H1 (cell line): ENCODE measurements at regions not wholly inside any gene's neighbourhood (a gene's known extent, or its start where the extent isn't known, plus 50 kb on each side); places are given as distances from the start of the nearest gene placed in this dataset.

Experiments
- CTCF ChIA-PET: fragments of 300-600 bp; sonication (Branson Sonifier 250); formaldehyde crosslinking; loops from one replicate; lab custom pipeline; 2021; ENCODE audit not compliant: partially characterized antibody; lab: Charles Lee
- POLR2A ChIA-PET: fragments of 300-600 bp; sonication (Branson Sonifier 250); formaldehyde crosslinking; loops from one replicate; lab custom pipeline; 2021; ENCODE audit warnings: inconsistent platforms; ENCODE audit not compliant: partially characterized antibody; lab: Charles Lee
- DNase-seq, 2 experiments: peaks; one replicate each; pipeline versions ENCODE4 v3.0.0 to v3.0.0-alpha.2; 2010 to 2022; ENCODE audit warnings: low spot score in 2 of 2, low read depth in 1 of 2, mixed read lengths in 1 of 2
- FAIRE-seq: peaks from 2 replicates; lab custom pipeline; 2011; peaks lifted over from hg19 to GRCh38; lab: Jason Lieb, UNC
- H2AFZ ChIP-seq: 2 replicates; pipeline ENCODE4 v1.8.1; 2012; ENCODE audit warnings: low read length, inconsistent platforms
- H2AK5ac ChIP-seq: 2 replicates; pipeline ENCODE4 v1.6.1; 2013; ENCODE audit warnings: low read depth, low read length
- H2BK120ac ChIP-seq: replicated peaks from 2 replicates; pipeline ENCODE3; 2013; ENCODE audit warnings: low read depth, low read length, inconsistent platforms
- H2BK12ac ChIP-seq: 2 replicates; pipeline ENCODE4 v1.6.1; 2013; ENCODE audit warnings: low read depth, low read length
- H2BK15ac ChIP-seq: 2 replicates; pipeline ENCODE4 v1.6.1; 2013; ENCODE audit warnings: low read length
- H2BK20ac ChIP-seq: 2 replicates; pipeline ENCODE4 v1.6.1; 2013; ENCODE audit warnings: low read length
- H2BK5ac ChIP-seq: 2 replicates; pipeline ENCODE4 v1.6.1; 2013; ENCODE audit warnings: low read depth, low read length
- H3K14ac ChIP-seq: 2 replicates; pipeline ENCODE4 v1.6.1; 2013; ENCODE audit warnings: inconsistent platforms; ENCODE audit not compliant: insufficient read length
- H3K18ac ChIP-seq: 2 replicates; pipeline ENCODE4 v1.6.1; 2013; ENCODE audit warnings: low read length; ENCODE audit errors: extremely low read depth
- H3K23ac ChIP-seq: 2 replicates; pipeline ENCODE4 v1.6.1; 2013; ENCODE audit warnings: inconsistent platforms; ENCODE audit not compliant: insufficient read length
- H3K23me2 ChIP-seq: 2 replicates; pipeline ENCODE4 v1.6.1; 2013; ENCODE audit warnings: low read depth, low read length
- H3K27ac ChIP-seq: 2 replicates; pipeline ENCODE4 v1.6.1; 2011; ENCODE audit warnings: low read depth, low read length, inconsistent platforms
- H3K27me3 ChIP-seq, 4 experiments: replicated peaks in 1 of 4; 1 replicate in 1 of 4; 2 replicates in 3 of 4; pipeline versions ENCODE4 v1.6.1 to v1.8.1; 2011 to 2013; ENCODE audit warnings: low read length in 3 of 4, mild to moderate bottlenecking in 3 of 4, inconsistent platforms in 2 of 4, mixed read lengths in 2 of 4, moderate library complexity in 1 of 4; ENCODE audit not compliant: control insufficient read depth in 3 of 4, insufficient read depth in 3 of 4; ENCODE audit errors: extremely low read depth in 1 of 4
- H3K36me3 ChIP-seq, 4 experiments: 2 replicates each; pipeline versions ENCODE4 v1.6.1 to v1.8.1; 2011 to 2013; ENCODE audit warnings: mild to moderate bottlenecking in 4 of 4, low read length in 3 of 4, moderate library complexity in 2 of 4, control low read depth in 1 of 4, inconsistent platforms in 1 of 4; ENCODE audit not compliant: insufficient read depth in 4 of 4, control insufficient read depth in 2 of 4
- H3K4ac ChIP-seq: replicated peaks from 2 replicates; pipeline ENCODE3; 2013; ENCODE audit warnings: low read length, low read depth, mixed read lengths, inconsistent platforms; ENCODE audit not compliant: insufficient read length
- H3K4me1 ChIP-seq, 4 experiments: replicated peaks in 1 of 4; 1 replicate in 1 of 4; 2 replicates in 3 of 4; pipeline versions ENCODE4 v1.6.1 to v1.8.1; 2011 to 2013; ENCODE audit warnings: low read length in 3 of 4, inconsistent platforms in 2 of 4, mixed read lengths in 1 of 4; ENCODE audit not compliant: insufficient read depth in 4 of 4, control insufficient read depth in 3 of 4
- H3K4me2 ChIP-seq, 2 experiments: 2 replicates each; pipeline versions ENCODE4 v1.6.1 to v1.8.1; 2011 to 2013; ENCODE audit warnings: low read depth in 2 of 2, low read length in 2 of 2, control low read depth in 1 of 2, inconsistent platforms in 1 of 2, mild to moderate bottlenecking in 1 of 2; ENCODE audit not compliant: insufficient read depth in 1 of 2
- H3K4me3 ChIP-seq, 4 experiments: fragments of 200-600, 300-600 bp in 1 of 4; sonication (generic), shearing (Covaris generic), sonication (Bioruptor Twin) in 1 of 4; 2 replicates each; pipeline versions ENCODE4 v1.5.1 to v1.8.1; 2011 to 2016; ENCODE audit warnings: low read length in 4 of 4, low read depth in 3 of 4, control low read depth in 2 of 4, inconsistent platforms in 2 of 4, mild to moderate bottlenecking in 2 of 4, mixed read lengths in 1 of 4, moderate library complexity in 1 of 4; ENCODE audit not compliant: insufficient read depth in 2 of 4; ENCODE audit errors: extremely low read depth in 1 of 4
- H3K56ac ChIP-seq: replicated peaks from 2 replicates; pipeline ENCODE3; 2013; ENCODE audit warnings: low read depth, mild to moderate bottlenecking, mixed read lengths, low read length, inconsistent platforms; ENCODE audit not compliant: insufficient read length
- H3K79me1 ChIP-seq: 2 replicates; pipeline ENCODE4 v1.6.1; 2013; ENCODE audit warnings: low read depth, low read length, control low read depth
- H3K79me2 ChIP-seq, 2 experiments: 2 replicates each; pipeline versions ENCODE4 v1.6.1 to v1.8.1; 2012 to 2013; ENCODE audit warnings: low read length in 2 of 2, mild to moderate bottlenecking in 2 of 2, inconsistent platforms in 1 of 2; ENCODE audit not compliant: insufficient read depth in 2 of 2, control insufficient read depth in 1 of 2
- H3K9ac ChIP-seq, 4 experiments: replicated peaks in 1 of 4; 1 replicate in 1 of 4; 2 replicates in 3 of 4; pipeline versions ENCODE4 v1.6.1 to v1.8.1; 2011 to 2013; ENCODE audit warnings: low read depth in 3 of 4, low read length in 3 of 4, control low read depth in 2 of 4, mild to moderate bottlenecking in 2 of 4, moderate library complexity in 2 of 4, inconsistent platforms in 1 of 4; ENCODE audit errors: extremely low read depth in 1 of 4
- H3K9me3 ChIP-seq, 2 experiments: 2 replicates each; pipeline versions ENCODE4 v1.6.1 to v1.8.1; 2012 to 2013; ENCODE audit warnings: mild to moderate bottlenecking in 2 of 2, moderate library complexity in 2 of 2, control low read depth in 1 of 2, inconsistent platforms in 1 of 2, low read depth in 1 of 2, low read length in 1 of 2, mixed read lengths in 1 of 2; ENCODE audit not compliant: insufficient read depth in 2 of 2
- H4K20me1 ChIP-seq, 2 experiments: replicated peaks in 1 of 2; 2 replicates each; pipeline versions ENCODE3 to v1.8.1; 2011 to 2013; ENCODE audit warnings: inconsistent platforms in 2 of 2, low read length in 2 of 2, mild to moderate bottlenecking in 1 of 2; ENCODE audit not compliant: insufficient read depth in 2 of 2, control insufficient read depth in 1 of 2
- H4K5ac ChIP-seq: 2 replicates; pipeline ENCODE4 v1.6.1; 2013; ENCODE audit warnings: low read length, low read depth, mixed read lengths, inconsistent platforms; ENCODE audit not compliant: insufficient read length
- H4K8ac ChIP-seq: 2 replicates; pipeline ENCODE4 v1.8.0; 2013; ENCODE audit warnings: mild to moderate bottlenecking, moderate library complexity, low read length, inconsistent platforms; ENCODE audit not compliant: insufficient read depth; ENCODE audit errors: extremely low read depth
- H4K91ac ChIP-seq: replicated peaks from 2 replicates; pipeline ENCODE3; 2013; ENCODE audit warnings: low read length, mixed read lengths, inconsistent platforms; ENCODE audit not compliant: insufficient read length
- BACH1 ChIP-seq: IDR thresholded peaks from 2 replicates; pipeline ENCODE4 v1.6.1; 2012; ENCODE audit warnings: low read length, improper control_type of control experiment
- CTBP2 ChIP-seq: IDR thresholded peaks from 2 replicates; pipeline ENCODE4 v1.7.0; 2011; ENCODE audit warnings: borderline replicate concordance, mild to moderate bottlenecking, moderate library complexity, mixed read lengths, low read length; ENCODE audit not compliant: insufficient read depth, insufficient read length
- HDAC2 ChIP-seq, 2 experiments: fragments of 300-600 bp in 1 of 2; sonication (generic) in 1 of 2; IDR thresholded peaks; 2 replicates each; pipeline ENCODE4 v1.6.1; 2011 to 2012; ENCODE audit warnings: low read depth in 2 of 2, low read length in 2 of 2, mild to moderate bottlenecking in 2 of 2, moderate library complexity in 2 of 2, borderline replicate concordance in 1 of 2, inconsistent platforms in 1 of 2
- HDAC6 ChIP-seq: IDR thresholded peaks from one replicate; pipeline ENCODE4 v1.7.1; 2012; ENCODE audit warnings: low read depth, mild to moderate bottlenecking, inconsistent platforms, low read length, moderate library complexity
- KDM1A ChIP-seq: fragments of 200-600, 300-600 bp; sonication (generic); IDR thresholded peaks from 2 replicates; pipeline ENCODE4 v1.7.1; 2016; ENCODE audit warnings: mild to moderate bottlenecking, low read length, borderline replicate concordance
- PHF8 ChIP-seq: fragments of 200-600 bp; sonication (generic); conservative IDR thresholded peaks from 2 replicates; pipeline ENCODE4 v1.7.1; 2012; ENCODE audit warnings: low read depth, mild to moderate bottlenecking, inconsistent platforms, low read length, moderate library complexity
- POLR2AphosphoS5 ChIP-seq: IDR thresholded peaks from 2 replicates; pipeline ENCODE4 v1.6.1; 2011; ENCODE audit warnings: low read depth, low read length
- RFX5 ChIP-seq: IDR thresholded peaks from 2 replicates; pipeline ENCODE4 v1.6.1; 2011; ENCODE audit warnings: low read depth, low read length, improper control_type of control experiment, borderline replicate concordance
- RNF2 ChIP-seq: fragments of 200-900, 300-1000 bp; sonication (generic); IDR thresholded peaks from 2 replicates; pipeline ENCODE4 v1.7.1; 2016; ENCODE audit warnings: borderline replicate concordance, low read depth, mild to moderate bottlenecking, antibody characterized with exemption, low read length; ENCODE audit not compliant: poor library complexity, severe bottlenecking; ENCODE audit errors: missing control alignments
- SP1 ChIP-seq: IDR thresholded peaks from 2 replicates; pipeline ENCODE4 v1.6.1; 2011; ENCODE audit warnings: low read depth, low read length
- TAF1 ChIP-seq: IDR thresholded peaks from 2 replicates; pipeline ENCODE4 v1.6.1; 2011; ENCODE audit warnings: mild to moderate bottlenecking, low read depth, low read length
- WGBS, 2 experiments: shearing (Covaris generic) in 1 of 2; methylation state at CpG; one replicate each; pipeline versions ENCODE4 v1.1.6 to v1.1.7; 2013 to 2015; ENCODE audit warnings: low lambda C conversion rate in 2 of 2, mixed read lengths in 2 of 2, inconsistent platforms in 1 of 2, low coverage in 1 of 2, missing lambda C conversion rate in 1 of 2; ENCODE audit not compliant: insufficient replicate concordance in 2 of 2, insufficient coverage in 1 of 2, insufficient read length in 1 of 2; ENCODE audit errors: extremely low coverage in 1 of 2, missing lambda C conversion rate in 1 of 2; 5-methylcytosine and 5-hydroxymethylcytosine counted together
- TF ChIP-seq, protein P1 (sequence below): IDR thresholded peaks from 2 replicates; pipeline ENCODE4 v1.6.1; 2012; ENCODE audit warnings: inconsistent platforms
- TF ChIP-seq, protein P2 (sequence below): IDR thresholded peaks from 2 replicates; pipeline ENCODE4 v1.6.1; 2012; ENCODE audit warnings: low read length, inconsistent platforms

DNA sequence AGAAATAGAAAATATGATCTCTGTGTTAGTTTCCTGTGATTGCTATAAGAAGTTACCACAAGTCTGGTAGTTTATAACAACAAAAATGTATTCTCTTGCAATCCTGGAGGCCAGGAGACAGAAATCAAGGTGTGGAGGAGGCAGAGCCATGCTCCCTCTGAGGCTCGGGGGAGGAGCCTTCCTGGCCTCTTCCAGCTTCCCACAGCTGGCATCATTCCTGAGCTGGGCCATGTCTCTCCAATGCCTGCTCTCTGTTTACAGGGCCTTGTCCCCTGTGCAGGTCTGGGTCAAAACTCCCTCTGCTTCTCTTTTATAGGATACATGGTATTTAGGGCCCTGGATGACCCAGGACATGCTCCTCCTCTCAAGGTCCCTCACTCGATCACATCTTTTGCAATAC lies 81.3 kb upstream of the RET start:
- no peak overlapping the region for H3K4me2 ChIP-seq
- H2BK15ac ChIP-seq, result no peak overlapping the region
- no peak overlapping the region for H3K27ac ChIP-seq
- H2AFZ ChIP-seq, result no peak overlapping the region
- H2BK5ac ChIP-seq, result no peak overlapping the region
- no peak overlapping the region for H2BK12ac ChIP-seq
- POLR2A ChIA-PET, result no interaction called here
- H3K9me3 ChIP-seq, result no peaks in the 10 kb centered on the region
- no peaks in the 10 kb centered on the region for H3K27me3 ChIP-seq
- no peaks in the 10 kb centered on the region for H3K23me2 ChIP-seq
- H3K56ac ChIP-seq, result no peak overlapping the region
- no peak overlapping the region for H3K23ac ChIP-seq
- no peaks in the 10 kb centered on the region for H3K36me3 ChIP-seq
- no peaks in the 10 kb centered on the region for H3K79me1 ChIP-seq
- FAIRE-seq (no peak), DNase-seq (peak in 1 of 2 experiments; percentile 35)
- no peak overlapping the region for H3K4ac ChIP-seq
- H3K79me2 ChIP-seq, result no peaks in the 10 kb centered on the region
- H3K4me1 ChIP-seq, result no peaks in the 10 kb centered on the region
- H4K8ac ChIP-seq, result no peak overlapping the region
- H4K5ac ChIP-seq, result no peak overlapping the region
- no peaks in the 10 kb centered on the region for H4K20me1 ChIP-seq
- no peak overlapping the region for H3K18ac ChIP-seq
- CTCF ChIA-PET, result no interaction called here
- 87% methylated on average over 2 of the region's 2 CpGs; no CpG with 5 or more reads in 1 of the 2 experiments for WGBS, 2 experiments
- no peak overlapping the region for H2AK5ac ChIP-seq
- no peak overlapping the region for H2BK20ac ChIP-seq
- H3K9ac ChIP-seq, result no peak overlapping the region
- H3K14ac ChIP-seq, result no peak overlapping the region
- H3K4me3 ChIP-seq, result no peak overlapping the region
- no peak overlapping the region for H2BK120ac ChIP-seq
- H4K91ac ChIP-seq, result no peak overlapping the region
- TF ChIP-seq KDM1A, result no peak
- TF ChIP-seq TAF1, result no peak
- no peak for TF ChIP-seq SP1
- TF ChIP-seq HDAC6, result no peak
- TF ChIP-seq, protein P1, sequence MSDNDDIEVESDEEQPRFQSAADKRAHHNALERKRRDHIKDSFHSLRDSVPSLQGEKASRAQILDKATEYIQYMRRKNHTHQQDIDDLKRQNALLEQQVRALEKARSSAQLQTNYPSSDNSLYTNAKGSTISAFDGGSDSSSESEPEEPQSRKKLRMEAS, result no peak
- no peak for TF ChIP-seq RNF2
- TF ChIP-seq HDAC2 (IDR thresholded peaks at IDR 0.05; ENCODE audit: borderline replicate concordance in 1 of 2, low read depth in 2 of 2, low read length in 2 of 2), result no peak
- no peak for TF ChIP-seq BACH1
- no peak for TF ChIP-seq PHF8
- TF ChIP-seq, protein P2, sequence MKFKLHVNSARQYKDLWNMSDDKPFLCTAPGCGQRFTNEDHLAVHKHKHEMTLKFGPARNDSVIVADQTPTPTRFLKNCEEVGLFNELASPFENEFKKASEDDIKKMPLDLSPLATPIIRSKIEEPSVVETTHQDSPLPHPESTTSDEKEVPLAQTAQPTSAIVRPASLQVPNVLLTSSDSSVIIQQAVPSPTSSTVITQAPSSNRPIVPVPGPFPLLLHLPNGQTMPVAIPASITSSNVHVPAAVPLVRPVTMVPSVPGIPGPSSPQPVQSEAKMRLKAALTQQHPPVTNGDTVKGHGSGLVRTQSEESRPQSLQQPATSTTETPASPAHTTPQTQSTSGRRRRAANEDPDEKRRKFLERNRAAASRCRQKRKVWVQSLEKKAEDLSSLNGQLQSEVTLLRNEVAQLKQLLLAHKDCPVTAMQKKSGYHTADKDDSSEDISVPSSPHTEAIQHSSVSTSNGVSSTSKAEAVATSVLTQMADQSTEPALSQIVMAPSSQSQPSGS, result no peak
- TF ChIP-seq RFX5, result no peak
- no peak for TF ChIP-seq CTBP2
- TF ChIP-seq POLR2AphosphoS5, result no peak
